Glutamatergic neuron (in vitro differentiated cells): ENCODE measurements at regions not wholly inside any gene's neighbourhood (a gene's known extent, or its start where the extent isn't known, plus 50 kb on each side); places are given as distances from the start of the nearest gene placed in this dataset.
"Not testable (repeated sequence)": the region's sequence is repeated elsewhere in the genome, so short reads cannot be mapped to it uniquely, and the experiment has no call there.

ENCODE experiments used
- DNase-seq: peaks from one replicate; pipeline ENCODE4 v3.0.0; 2022
- H3K27ac Mint-ChIP-seq: one replicate; pipeline ENCODE4 v1.8.0; 2020; ENCODE audit warnings: mild to moderate bottlenecking, mixed read lengths, inconsistent platforms; ENCODE audit not compliant: unreplicated experiment
- H3K27me3 Mint-ChIP-seq: one replicate; pipeline ENCODE4 v1.8.0; 2020; ENCODE audit warnings: mild to moderate bottlenecking, moderate library complexity, mixed read lengths, inconsistent platforms; ENCODE audit not compliant: unreplicated experiment
- H3K36me3 Mint-ChIP-seq: one replicate; pipeline ENCODE4 v1.8.0; 2020; ENCODE audit warnings: mild to moderate bottlenecking, mixed read lengths, inconsistent platforms; ENCODE audit not compliant: unreplicated experiment
- H3K4me1 Mint-ChIP-seq: one replicate; pipeline ENCODE4 v1.8.0; 2020; ENCODE audit warnings: mild to moderate bottlenecking, low read depth, mixed read lengths, inconsistent platforms; ENCODE audit not compliant: unreplicated experiment
- H3K4me3 Mint-ChIP-seq: one replicate; pipeline ENCODE4 v1.8.0; 2020; ENCODE audit warnings: mild to moderate bottlenecking, mixed read lengths, inconsistent platforms; ENCODE audit not compliant: unreplicated experiment
- H3K9me3 Mint-ChIP-seq: one replicate; pipeline ENCODE4 v1.8.0; 2020; ENCODE audit warnings: mild to moderate bottlenecking, moderate library complexity, mixed read lengths, inconsistent platforms; ENCODE audit not compliant: unreplicated experiment
- CTCF ChIP-seq: fragments of 200-600 bp; sonication (generic); IDR thresholded peaks from one replicate; pipeline ENCODE4 v1.5.0; 2021; ENCODE audit not compliant: partially characterized antibody, unreplicated experiment

- Mint-ChIP-seq H3K4me3 (no peak overlapping the region), H3K27ac (no peak overlapping the region), H3K27me3 (peaks cover 8% of the 10 kb centered on the region), H3K9me3 (no peaks in the 10 kb centered on the region), H3K4me1 (no peaks in the 10 kb centered on the region), H3K36me3 (peaks cover 12% of the 10 kb centered on the region)
- no peak for TF ChIP-seq CTCF
- DNase-seq, result no peak
Observed at GRCh38 chr3:69613286-69613685, 126.0 kb upstream of the MITF start.

- peaks cover 12% of the 10 kb centered on the region for H3K36me3 Mint-ChIP-seq
Observed at GRCh38 chr3:69612791-69613190, 126.5 kb upstream of the MITF start.

GRCh38 chr3:69609566-69609965 lies 129.7 kb upstream of the MITF start:
- Mint-ChIP-seq H3K36me3 (peaks cover 12% of the 10 kb centered on the region), H3K27me3 (peaks cover 11% of the 10 kb centered on the region)
- not testable (repeated sequence) for DNase-seq, H3K4me3 Mint-ChIP-seq, H3K9me3 Mint-ChIP-seq, H3K4me1 Mint-ChIP-seq, H3K27ac Mint-ChIP-seq

More at GRCh38 chr3:69612791-69613190, 126.5 kb upstream of the MITF start:
- peaks cover 8% of the 10 kb centered on the region for H3K27me3 Mint-ChIP-seq
- H3K4me1 Mint-ChIP-seq, result no peaks in the 10 kb centered on the region
- H3K27ac Mint-ChIP-seq, result no peak overlapping the region
- no peaks in the 10 kb centered on the region for H3K9me3 Mint-ChIP-seq
- DNase-seq, result no peak
- H3K4me3 Mint-ChIP-seq, result no peak overlapping the region
- TF ChIP-seq CTCF, result no peak

GRCh38 chr3:69607466-69608305 lies 131.6 kb upstream of the MITF start:
- Mint-ChIP-seq H3K4me3 (no peak overlapping the region), H3K36me3 (peaks cover 12% of the 10 kb centered on the region), H3K4me1 (no peaks in the 10 kb centered on the region), H3K27ac (no peak overlapping the region), H3K9me3 (no peaks in the 10 kb centered on the region), H3K27me3 (peaks cover 8% of the 10 kb centered on the region)
- DNase-seq, result no peak
- TF ChIP-seq CTCF, result no peak

GRCh38 chr3:69605867-69606266 lies 133.4 kb upstream of the MITF start:
- H3K4me3 Mint-ChIP-seq, result no peak overlapping the region
- no peak for TF ChIP-seq CTCF
- no peak overlapping the region for H3K27ac Mint-ChIP-seq
- H3K27me3 Mint-ChIP-seq, result peaks cover 5% of the 10 kb centered on the region
- H3K9me3 Mint-ChIP-seq, result no peaks in the 10 kb centered on the region
- no peaks in the 10 kb centered on the region for H3K4me1 Mint-ChIP-seq
- no peak for DNase-seq
- H3K36me3 Mint-ChIP-seq, result peaks cover 11% of the 10 kb centered on the region
